Inferior parietal cortex (tissue), 1 donor: ENCODE measurements at regions not wholly inside any gene's neighbourhood (a gene's known extent, or its start where the extent isn't known, plus 50 kb on each side); places are given as distances from the start of the nearest gene placed in this dataset.
"Not testable (repeated sequence)": the region's sequence is repeated elsewhere in the genome, so short reads cannot be mapped to it uniquely, and the experiment has no call there.

Experiments used
- DNase-seq: peaks from one replicate; pipeline ENCODE4 v3.0.0-alpha.2; 2016; ENCODE audit errors: extremely low spot score

DNA sequence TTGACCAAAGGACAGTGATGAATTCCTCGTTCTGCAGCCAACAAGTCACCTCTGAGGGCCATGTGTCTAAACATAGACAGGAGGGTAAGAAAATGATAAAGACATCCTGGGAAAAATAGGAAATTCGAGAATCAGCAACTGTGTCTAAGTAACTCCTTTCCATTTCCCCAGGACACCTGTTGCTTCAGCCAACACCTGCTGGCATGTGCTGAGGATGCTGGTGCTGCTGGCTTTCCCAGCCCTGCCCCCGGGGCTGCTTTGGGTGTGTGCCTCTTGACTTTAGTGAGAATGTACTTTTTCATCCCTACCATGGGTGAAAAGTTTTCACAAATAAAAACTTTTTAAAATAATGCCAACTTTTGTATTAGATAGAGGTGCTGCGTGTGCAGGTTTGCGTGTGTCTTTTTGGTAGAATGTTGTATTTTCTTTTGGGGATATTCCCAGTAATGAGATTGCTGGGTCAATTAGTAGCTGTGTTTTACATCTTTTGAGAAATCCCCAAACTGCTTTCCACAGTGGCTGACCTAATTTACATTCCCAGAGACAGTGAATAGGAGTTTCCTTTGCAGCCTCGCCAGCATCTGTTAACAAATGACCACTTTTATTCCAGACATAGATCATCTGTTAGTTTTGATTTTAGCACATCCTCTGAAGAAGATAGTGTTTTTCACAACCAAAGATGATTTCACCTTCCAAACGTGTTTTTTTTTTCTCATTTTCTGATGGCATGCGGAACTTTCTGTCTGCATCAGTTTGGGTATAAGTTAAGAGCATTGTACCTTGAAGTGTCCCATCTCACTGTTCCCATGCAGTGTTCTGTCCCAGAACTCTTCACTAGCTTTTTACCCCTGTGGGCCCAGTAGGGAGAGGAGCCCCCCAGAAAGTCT, 104.2 kb upstream of the ACBD5 start:
- no peak for DNase-seq

DNA sequence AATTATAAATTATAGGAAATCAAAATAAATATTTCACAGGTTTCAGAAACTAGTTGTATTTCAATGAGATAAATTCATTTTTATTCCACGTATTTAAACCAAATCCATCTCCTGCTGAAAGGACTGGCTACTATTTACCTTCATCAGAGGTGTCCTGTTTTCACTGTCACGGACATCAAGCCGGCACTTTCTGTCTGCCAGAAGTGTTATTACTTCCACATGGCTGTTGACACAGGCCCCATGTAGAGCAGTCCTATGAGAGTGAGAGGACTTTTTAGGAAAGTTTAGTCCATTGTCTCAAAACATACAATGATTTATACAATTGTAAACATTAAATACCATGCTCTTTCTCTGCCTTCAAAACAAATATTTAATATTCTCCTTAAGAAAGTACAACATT, 100.4 kb upstream of the ACBD5 start:
- DNase-seq, result no peak

DNA sequence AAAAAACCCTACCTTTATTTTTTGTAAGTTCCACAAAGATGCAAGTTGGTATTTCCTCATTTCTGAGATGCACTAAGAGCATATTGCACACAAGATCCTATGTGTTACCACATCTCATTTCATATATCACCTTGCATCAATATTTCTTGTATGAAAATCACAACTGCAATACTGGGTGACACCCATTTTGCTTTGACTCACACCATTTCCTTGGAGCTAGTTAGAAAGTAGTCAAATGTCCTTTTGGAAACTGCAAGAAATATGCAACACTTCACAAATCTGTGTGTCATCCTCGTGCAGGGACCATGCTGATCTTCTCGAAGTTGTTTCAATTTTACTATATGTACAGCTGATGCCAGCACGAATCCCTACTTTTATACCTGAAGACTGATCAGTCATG, 94.6 kb upstream of the ACBD5 start:
- not testable (repeated sequence) for DNase-seq

DNA sequence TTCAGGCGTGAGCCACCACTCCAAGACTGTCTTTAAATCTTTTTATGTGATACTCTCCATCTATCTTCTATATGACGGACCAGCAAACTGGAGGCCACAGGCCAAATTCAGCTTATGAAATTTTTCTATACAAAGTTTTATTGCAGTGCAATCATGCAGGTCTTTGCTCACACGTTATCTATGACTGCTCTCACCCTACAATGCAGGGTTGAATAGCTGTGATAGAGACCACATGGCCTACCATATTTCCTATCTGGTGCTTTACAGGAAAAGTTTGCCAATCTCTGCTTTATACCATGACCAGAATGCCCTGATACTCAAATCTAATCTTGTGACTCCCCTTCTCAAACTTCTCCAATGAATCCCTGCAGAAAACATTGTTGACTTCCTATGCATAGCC, 89.5 kb upstream of the ACBD5 start:
- no peak for DNase-seq

DNA sequence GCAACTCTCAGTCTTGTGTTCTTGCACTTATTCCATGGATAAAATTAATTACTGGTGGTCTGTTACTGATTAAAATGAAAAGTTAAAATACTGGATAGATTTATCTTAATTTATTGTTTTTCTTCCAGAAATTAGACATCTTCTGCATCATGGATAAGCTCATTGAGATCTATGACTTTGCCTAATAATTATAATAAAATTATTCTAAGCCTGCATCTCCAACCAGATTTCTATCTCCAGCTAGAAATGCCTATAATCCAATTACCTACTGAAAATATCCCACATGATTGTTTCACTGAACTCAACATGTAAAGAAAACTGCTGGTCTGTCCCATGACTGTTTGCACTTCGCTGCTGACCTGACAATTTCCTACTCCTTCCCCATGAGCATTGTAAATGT, 88.3 kb upstream of the ACBD5 start:
- no peak for DNase-seq

DNA sequence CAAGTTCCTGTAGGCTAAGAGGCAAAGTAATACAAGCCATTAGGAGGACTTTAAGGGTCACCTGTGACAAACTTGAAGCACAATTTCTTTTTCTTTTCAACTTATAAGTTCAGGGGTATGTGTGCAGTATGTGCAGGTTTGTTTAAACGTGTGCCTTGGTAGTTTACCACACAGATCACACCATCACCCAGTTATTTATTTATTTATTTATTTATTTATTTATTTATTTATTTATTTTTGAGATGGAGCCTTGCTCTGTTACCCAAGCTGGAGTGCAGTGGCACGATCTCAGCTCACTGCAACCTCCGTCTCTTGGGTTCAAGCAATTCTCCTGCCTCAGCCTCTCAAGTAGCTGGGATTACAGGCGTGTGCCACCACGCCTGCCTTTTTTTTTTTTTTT, 86.2 kb upstream of the ACBD5 start:
- not testable (repeated sequence) for DNase-seq

DNA sequence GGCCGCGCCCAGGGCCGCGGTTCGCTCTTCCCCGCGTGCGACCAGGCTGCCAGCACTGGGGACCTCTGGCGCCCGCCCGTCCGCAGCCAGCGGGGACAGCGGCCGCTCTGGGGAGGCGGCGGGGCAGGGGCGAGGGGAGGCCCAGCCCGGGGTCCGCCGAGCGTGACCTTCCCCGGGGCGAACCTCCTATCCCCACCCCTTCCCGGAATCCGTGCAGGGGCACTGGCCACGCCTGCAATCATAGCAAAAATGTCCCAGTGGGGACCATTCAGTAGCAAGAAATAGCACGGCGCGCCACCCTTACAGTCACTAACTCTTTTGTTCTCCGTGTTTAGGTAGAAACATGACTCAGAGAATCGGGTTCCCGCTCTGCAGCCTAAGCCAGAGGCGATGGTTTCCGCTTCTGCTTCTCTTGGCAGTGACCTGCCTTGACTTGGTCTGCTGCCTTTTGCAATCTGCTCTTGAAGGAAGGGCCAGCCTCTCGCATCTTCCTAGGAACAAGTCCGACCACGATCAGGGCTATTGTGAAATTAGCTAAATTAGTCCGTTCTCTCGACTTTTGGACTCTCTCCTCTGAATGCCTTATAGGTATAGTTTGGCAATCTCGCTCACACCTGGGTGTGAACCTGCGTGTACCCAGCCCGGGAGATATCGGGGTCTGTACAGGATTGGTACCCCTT, 79.3 kb upstream of the ACBD5 start:
- peak; percentile 4 for DNase-seq

DNA sequence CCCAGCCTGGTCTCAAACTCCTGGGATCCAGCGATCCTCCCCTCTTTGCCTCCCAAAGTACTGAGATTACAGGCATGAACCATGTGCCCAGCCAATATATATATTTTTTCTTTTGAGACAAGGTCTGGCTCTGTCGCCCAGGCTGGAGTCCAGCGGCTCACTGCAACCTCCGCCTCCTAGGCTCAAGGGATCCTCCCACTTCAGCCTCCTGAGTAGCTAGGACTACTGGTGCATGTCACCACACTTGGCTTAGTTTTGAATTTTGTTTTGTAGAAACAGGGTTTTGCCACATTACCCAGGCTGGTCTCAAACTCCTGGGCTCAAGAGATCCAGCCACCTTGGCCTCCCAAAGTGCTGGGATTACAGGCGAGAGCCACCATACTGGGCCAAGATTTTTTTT, 78.5 kb upstream of the ACBD5 start:
- DNase-seq, result not testable (repeated sequence)

DNA sequence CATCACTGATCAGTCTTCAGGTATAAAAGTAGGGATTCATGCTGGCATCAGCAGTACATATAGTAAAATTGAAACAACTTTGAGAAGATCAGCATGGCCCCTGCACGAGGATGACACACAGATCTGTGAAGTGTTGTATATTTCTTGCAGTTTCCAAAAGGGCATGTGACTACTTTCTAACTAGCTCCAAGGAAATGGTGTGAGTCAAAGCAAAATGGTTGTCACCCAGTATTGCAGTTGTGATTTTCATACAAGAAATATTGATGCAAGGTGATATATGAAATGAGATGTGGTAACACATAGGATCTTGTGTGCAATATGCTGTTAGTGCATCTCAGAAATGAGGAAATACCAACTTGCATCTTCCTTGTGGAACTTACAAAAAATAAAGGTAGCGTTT, 74.5 kb upstream of the ACBD5 start:
- not testable (repeated sequence) for DNase-seq

DNA sequence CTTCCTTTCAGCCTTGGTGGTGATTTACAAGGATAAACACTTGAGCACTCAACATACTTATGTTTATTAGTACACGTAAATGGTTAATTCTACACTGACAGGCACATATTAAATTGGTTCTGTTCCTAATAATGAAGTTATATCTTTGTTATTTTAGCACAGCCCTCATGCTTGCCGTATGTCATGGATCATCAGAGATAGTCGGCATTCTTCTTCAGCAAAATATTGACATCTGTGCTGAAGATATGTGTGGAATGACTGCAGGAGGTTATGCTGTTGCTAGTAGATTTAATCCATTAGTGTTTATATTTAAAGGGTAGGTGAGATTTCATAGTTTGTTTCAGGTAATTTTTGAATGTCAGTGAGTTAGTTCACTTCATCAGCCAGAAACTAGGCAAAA, 73.0 kb upstream of the ACBD5 start:
- not testable (repeated sequence) for DNase-seq

DNA sequence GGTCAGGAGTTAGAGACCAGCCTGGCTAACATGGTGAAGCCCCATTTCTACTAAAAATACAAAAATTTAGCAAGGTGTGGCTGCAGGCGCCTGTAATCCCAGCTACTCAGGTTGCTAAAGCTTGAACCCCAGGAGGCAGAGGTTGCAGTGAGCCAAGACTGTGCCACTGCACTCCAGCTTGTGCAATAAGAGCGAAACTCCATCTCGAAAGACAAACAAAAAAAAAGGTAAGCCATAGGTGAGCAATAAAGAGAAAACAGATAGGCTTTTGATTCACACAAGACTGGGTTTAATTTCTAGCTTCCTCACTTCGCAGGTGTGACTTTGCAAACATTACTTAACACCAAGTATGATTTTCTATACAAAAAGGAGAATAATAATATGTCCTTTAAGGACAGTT, 72.3 kb upstream of the ACBD5 start:
- DNase-seq, result no peak

DNA sequence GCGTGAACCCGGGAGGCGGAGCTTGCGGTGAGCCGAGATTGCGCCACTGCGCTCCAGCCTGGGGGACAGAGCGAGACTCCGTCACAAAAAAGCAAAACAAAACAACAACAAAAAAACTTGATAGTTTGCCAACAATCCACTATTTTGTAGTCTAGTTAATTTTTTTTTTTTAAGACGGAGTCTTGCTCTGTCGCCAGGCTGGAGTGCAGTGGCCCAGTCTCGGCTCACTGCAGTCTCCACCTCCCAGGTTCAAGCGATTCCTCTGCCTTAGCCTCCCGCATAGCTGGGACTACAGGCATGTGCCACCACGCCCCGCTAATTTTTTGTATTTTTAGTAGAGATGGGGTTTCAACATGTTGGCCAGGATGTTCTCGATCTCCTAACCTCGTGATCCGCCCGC, 71.2 kb upstream of the ACBD5 start:
- DNase-seq, result not testable (repeated sequence)

DNA sequence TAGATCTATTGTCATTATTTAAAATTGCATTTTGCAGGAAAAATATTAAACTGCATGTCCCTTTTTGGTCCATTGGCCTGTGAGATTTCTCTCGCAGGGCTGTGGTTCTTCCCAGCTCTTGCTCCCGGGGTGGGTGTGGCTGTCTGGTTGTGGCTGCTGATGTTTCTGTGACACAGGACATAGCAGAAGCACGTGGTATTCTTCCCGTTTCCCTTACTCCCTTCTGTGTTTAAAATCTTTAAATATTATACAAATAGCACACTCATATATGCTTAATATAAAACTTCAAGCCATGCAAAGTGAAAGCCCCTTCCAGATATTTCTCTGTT, 57.9 kb upstream of the ACBD5 start:
- not testable (repeated sequence) for DNase-seq

DNA sequence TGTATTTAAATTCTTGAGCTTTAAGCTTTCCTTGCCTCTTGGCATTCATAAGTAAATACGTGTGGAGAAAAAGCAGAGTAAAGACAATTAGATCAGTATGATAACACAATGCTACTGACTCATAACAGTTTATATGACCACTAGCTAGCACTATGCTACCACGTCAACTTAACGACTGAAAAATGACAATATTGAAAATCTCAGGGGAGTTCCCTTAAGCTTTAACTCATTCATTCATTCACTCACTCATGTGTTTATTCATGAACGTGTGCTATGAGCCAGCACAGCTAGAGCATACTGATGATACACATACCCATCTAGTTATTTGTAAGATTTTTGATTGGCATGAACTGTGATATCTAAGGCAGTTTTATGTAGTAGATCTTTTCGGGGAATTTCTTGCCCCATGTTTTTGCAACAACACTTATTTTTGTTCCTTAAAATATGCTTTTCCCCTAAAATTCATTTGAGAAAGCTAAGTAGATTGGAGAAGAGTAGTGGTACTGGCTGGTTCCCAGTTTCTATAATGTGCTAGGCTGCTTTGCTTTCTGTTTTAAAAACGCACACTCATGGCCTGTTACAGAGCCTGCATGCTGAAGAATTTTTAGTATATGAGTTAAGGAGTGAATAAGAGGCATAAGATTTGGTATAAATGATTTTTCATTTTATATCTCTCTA, 57.4 kb upstream of the ACBD5 start:
- DNase-seq, result no peak

DNA sequence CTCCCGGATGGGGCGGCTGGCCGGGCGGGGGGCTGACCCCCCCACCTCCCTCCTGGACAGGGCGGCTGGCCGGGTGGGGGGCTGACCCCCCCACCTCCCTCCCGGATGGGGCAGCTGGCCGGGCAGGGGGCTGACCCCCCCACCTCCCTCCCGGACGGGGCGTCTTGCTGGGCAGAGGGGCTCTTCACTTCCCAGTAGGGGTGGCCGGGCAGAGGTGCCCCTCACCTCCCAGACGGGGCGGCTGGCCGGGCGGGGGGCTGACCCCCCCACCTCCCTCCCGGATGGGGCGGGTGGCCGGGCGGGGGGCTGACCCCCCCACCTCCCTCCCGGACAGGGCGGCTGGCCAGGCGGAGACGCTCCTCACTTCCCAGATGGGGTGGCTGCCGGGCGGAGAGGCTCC, 55.7 kb upstream of the ACBD5 start:
- not testable (repeated sequence) for DNase-seq

DNA sequence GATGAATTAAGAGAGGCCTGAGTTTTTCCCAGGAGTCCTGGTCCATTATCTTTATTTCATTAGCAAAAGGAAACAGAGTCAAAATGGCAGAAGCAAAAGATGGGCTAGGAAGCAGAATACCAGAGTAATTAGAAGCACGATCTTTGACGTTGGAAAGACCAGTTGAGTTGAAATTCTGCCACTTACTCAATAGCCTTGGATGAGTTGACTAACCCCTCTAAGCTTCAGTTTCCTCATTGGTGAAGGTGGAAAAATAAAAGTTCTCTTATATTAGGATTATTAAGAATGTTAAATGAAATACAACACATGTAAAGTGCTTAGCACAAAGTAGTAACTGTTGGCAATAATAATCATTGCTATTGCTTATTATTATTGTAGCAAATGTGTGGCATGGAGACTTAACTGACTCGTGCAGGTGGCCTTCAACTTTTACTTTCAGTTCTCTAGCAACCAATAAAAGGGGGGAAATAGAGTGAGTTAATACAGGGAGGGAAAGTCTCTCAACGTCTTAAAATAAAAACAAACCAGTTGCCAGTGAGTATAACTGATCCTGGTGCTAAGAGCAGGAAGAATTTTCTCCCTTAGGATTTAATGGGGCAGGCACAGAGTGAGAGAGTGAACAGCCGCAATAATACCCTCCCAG, 50.8 kb upstream of the ACBD5 start:
- DNase-seq, result not testable (repeated sequence)
